Progenitor cell of endocrine pancreas (in vitro differentiated cells): ENCODE measurements at regions not wholly inside any gene's neighbourhood (a gene's known extent, or its start where the extent isn't known, plus 50 kb on each side); places are given as distances from the start of the nearest gene placed in this dataset.

Experiments
- DNase-seq: peaks from one replicate; pipeline ENCODE4 v3.0.0; 2021; ENCODE audit warnings: low spot score; ENCODE audit not compliant: unreplicated experiment
- H3K27ac Mint-ChIP-seq: 2 replicates; pipeline ENCODE4 v1.8.0; 2021; ENCODE audit warnings: mild to moderate bottlenecking, moderate library complexity, mixed read lengths
- H3K27me3 Mint-ChIP-seq: 2 replicates; pipeline ENCODE4 v1.8.0; 2021; ENCODE audit warnings: mixed read lengths
- H3K36me3 Mint-ChIP-seq: 2 replicates; pipeline ENCODE4 v1.8.0; 2022; ENCODE audit warnings: mixed read lengths; ENCODE audit not compliant: insufficient read depth
- H3K4me1 Mint-ChIP-seq: 2 replicates; pipeline ENCODE4 v1.8.0; 2021; ENCODE audit warnings: low read depth, mixed read lengths
- H3K4me3 Mint-ChIP-seq: 2 replicates; pipeline ENCODE4 v1.8.0; 2021; ENCODE audit warnings: low read depth, mild to moderate bottlenecking, moderate library complexity, mixed read lengths
- H3K9me3 Mint-ChIP-seq: 2 replicates; pipeline ENCODE4 v1.8.0; 2021; ENCODE audit warnings: low read depth, mixed read lengths
- CTCF ChIP-seq: fragments of 200-600 bp; sonication (generic); IDR thresholded peaks from one replicate; pipeline ENCODE4 v1.5.0; 2021; ENCODE audit warnings: antibody characterized with exemption, mild to moderate bottlenecking; ENCODE audit not compliant: unreplicated experiment

GRCh38 chr16:7097518-7097917 is 235.1 kb upstream of the RBFOX1 start:
- Mint-ChIP-seq H3K27me3 (peaks cover 34% of the 10 kb centered on the region), H3K4me1 (no peaks in the 10 kb centered on the region), H3K27ac (no peak overlapping the region), H3K9me3 (no peaks in the 10 kb centered on the region), H3K36me3 (no peaks in the 10 kb centered on the region), H3K4me3 (no peak overlapping the region)
- TF ChIP-seq CTCF: no peak
- DNase-seq: no peak

GRCh38 chr16:7093511-7093910 is 239.1 kb upstream of the RBFOX1 start:
- no peaks in the 10 kb centered on the region for H3K9me3 Mint-ChIP-seq
- H3K4me1 Mint-ChIP-seq: no peaks in the 10 kb centered on the region
- DNase-seq: no peak
- no peak for TF ChIP-seq CTCF
- no peaks in the 10 kb centered on the region for H3K36me3 Mint-ChIP-seq
- H3K27me3 Mint-ChIP-seq: peaks cover 57% of the 10 kb centered on the region
- H3K27ac Mint-ChIP-seq: no peak overlapping the region
- no peak overlapping the region for H3K4me3 Mint-ChIP-seq

- DNase-seq: no peak
- H3K36me3 Mint-ChIP-seq: no peaks in the 10 kb centered on the region
- H3K27me3 Mint-ChIP-seq: peaks cover 81% of the 10 kb centered on the region
- TF ChIP-seq CTCF: no peak
- H3K4me3 Mint-ChIP-seq: no peak overlapping the region
- no peaks in the 10 kb centered on the region for H3K9me3 Mint-ChIP-seq
- no peaks in the 10 kb centered on the region for H3K4me1 Mint-ChIP-seq
- no peak overlapping the region for H3K27ac Mint-ChIP-seq
Measured at GRCh38 chr16:7090628-7091115, 242.0 kb upstream of the RBFOX1 start.

GRCh38 chr16:7089751-7090150 is 242.9 kb upstream of the RBFOX1 start:
- H3K4me1 Mint-ChIP-seq: no peaks in the 10 kb centered on the region
- H3K9me3 Mint-ChIP-seq: no peaks in the 10 kb centered on the region
- H3K27me3 Mint-ChIP-seq: peaks cover 90% of the 10 kb centered on the region
- DNase-seq: no peak
- no peaks in the 10 kb centered on the region for H3K36me3 Mint-ChIP-seq
- no peak for TF ChIP-seq CTCF
- no peak overlapping the region for H3K4me3 Mint-ChIP-seq
- H3K27ac Mint-ChIP-seq: no peak overlapping the region

- H3K27ac Mint-ChIP-seq: no peak overlapping the region
- H3K36me3 Mint-ChIP-seq: no peaks in the 10 kb centered on the region
- H3K4me1 Mint-ChIP-seq: no peaks in the 10 kb centered on the region
- H3K4me3 Mint-ChIP-seq: no peak overlapping the region
- H3K27me3 Mint-ChIP-seq: peaks cover 91% of the 10 kb centered on the region
- no peaks in the 10 kb centered on the region for H3K9me3 Mint-ChIP-seq
- DNase-seq: no peak
- no peak for TF ChIP-seq CTCF
Measured at GRCh38 chr16:7088711-7089110, 243.9 kb upstream of the RBFOX1 start.
